ENCODE measurements at regions not wholly inside any gene's neighbourhood (a gene's known extent, or its start where the extent isn't known, plus 50 kb on each side); places are given as distances from the start of the nearest gene placed in this dataset.

- DNase-seq = no peak
Measured at GRCh38 chr12:13839365-13840336, 141.8 kb downstream of the GRIN2B start.

GRCh38 chr12:13836099-13836498, 145.3 kb downstream of the GRIN2B start:
- no peak for DNase-seq

GRCh38 chr12:13835652-13836051, 145.8 kb downstream of the GRIN2B start:
- DNase-seq = no peak

GRCh38 chr12:13834241-13834640, 147.2 kb downstream of the GRIN2B start:
- no peak for DNase-seq

GRCh38 chr12:13817131-13817530, 164.3 kb downstream of the GRIN2B start:
- DNase-seq = no peak

- no peak for DNase-seq
Measured at GRCh38 chr12:13816394-13816793, 165.0 kb downstream of the GRIN2B start.

- no peak for DNase-seq
Measured at GRCh38 chr12:13812168-13812567, 169.2 kb downstream of the GRIN2B start.

GRCh38 chr12:13811061-13811460, 170.3 kb downstream of the GRIN2B start:
- DNase-seq = no peak

- no peak for DNase-seq
Measured at GRCh38 chr12:13805041-13805440, 176.4 kb downstream of the GRIN2B start.

GRCh38 chr12:13801543-13801942, 179.9 kb downstream of the GRIN2B start:
- no peak for DNase-seq

GRCh38 chr12:13799574-13799973, 181.8 kb downstream of the GRIN2B start:
- no peak for DNase-seq

- no peak for DNase-seq
Measured at GRCh38 chr12:13798162-13798561, 183.2 kb downstream of the GRIN2B start.

- no peak for DNase-seq
Measured at GRCh38 chr12:13794706-13795105, 186.7 kb downstream of the GRIN2B start.

GRCh38 chr12:13790317-13790716, 191.1 kb downstream of the GRIN2B start:
- DNase-seq = no peak

- no peak for DNase-seq
Measured at GRCh38 chr12:13788626-13789025, 192.8 kb downstream of the GRIN2B start.

GRCh38 chr12:13786646-13787045, 194.8 kb downstream of the GRIN2B start:
- no peak for DNase-seq

GRCh38 chr12:13784504-13784903, 196.9 kb downstream of the GRIN2B start:
- DNase-seq = no peak

GRCh38 chr12:13780453-13780852, 200.9 kb downstream of the GRIN2B start:
- DNase-seq = peak; percentile 4

- DNase-seq = no peak
Measured at GRCh38 chr12:13777374-13777773, 204.0 kb downstream of the GRIN2B start.

GRCh38 chr12:13772264-13772663, 209.1 kb downstream of the GRIN2B start:
- no peak for DNase-seq

- DNase-seq = no peak
Measured at GRCh38 chr12:13770576-13770975, 210.8 kb downstream of the GRIN2B start.

- DNase-seq = no peak
Measured at GRCh38 chr12:13769966-13770365, 211.4 kb downstream of the GRIN2B start.

- DNase-seq = no peak
Measured at GRCh38 chr12:13769273-13769672, 212.1 kb downstream of the GRIN2B start.

- no peak for DNase-seq
Measured at GRCh38 chr12:13764748-13765147, 216.7 kb downstream of the GRIN2B start.

GRCh38 chr12:13749389-13749788, 232.0 kb downstream of the GRIN2B start:
- DNase-seq = no peak

Data from fibroblast of upper back skin (primary cell).